Stimulated activated naive CD4-positive, alpha-beta T cell (primary cell): ENCODE measurements at regions not wholly inside any gene's neighbourhood (a gene's known extent, or its start where the extent isn't known, plus 50 kb on each side); places are given as distances from the start of the nearest gene placed in this dataset.
"Not testable (repeated sequence)": the region's sequence is repeated elsewhere in the genome, so short reads cannot be mapped to it uniquely, and the experiment has no call there.

Experiments used
- DNase-seq, 6 experiments: peaks; one replicate each; lab custom pipeline; 2025; lab: John Stamatoyannopoulos, UW

DNA sequence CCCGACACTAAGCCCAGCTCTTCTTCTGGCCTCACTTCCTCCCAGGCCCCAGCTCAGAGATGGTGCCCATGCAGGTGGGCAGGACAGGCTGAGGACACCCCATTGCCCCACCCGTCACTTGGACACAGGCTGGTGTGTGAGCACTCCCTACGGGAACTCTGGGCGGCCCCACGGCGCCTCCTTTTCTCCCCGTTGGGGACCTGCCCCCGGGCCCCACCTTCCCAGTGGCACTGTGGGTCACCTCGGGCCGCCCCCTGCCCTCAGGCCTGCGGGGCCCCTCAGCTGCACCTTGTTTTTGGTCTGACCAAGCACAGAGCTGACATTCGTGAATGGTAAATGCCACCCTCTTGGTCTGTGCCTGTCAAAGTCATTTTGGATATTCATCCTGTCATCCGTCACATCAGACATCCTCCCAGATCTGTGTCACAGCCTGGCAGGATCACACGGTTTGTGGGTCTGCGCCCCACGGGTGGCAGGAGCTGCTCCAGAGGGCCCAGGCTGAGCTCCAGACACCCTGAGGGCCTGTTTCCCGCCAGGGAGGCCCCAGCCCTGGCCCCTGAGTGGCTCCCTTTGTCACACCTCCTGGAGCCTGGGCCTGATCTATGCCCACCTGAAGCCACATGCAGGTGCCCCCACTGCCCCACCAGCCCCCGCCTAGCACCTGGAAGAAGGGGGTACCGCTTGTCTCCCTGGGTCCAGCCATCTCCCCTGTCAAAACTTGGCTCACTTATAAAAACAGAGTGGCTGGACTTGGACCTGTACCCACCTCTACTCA lies 1188.5 kb downstream of the BRD1 start:
- no peak for DNase-seq

DNA sequence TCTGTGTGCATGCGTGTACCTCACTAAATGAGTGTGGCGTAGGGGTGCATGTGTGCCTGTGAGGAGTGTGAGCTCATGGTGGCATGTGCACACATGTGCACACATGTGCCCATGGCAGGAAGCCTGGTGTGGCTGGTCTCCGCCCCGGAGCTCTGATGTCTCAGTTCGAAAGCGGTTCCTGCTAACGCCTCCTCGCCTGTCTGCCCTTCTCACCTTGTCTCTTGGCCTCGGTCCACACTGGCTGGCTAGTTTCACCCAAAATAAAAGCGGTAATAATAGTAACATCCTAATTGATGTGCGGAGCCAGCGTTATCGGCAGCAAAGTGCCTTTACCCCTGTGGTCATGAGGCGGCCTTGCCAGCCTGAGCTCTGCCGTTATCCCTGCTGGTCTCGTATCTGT lies 1190.4 kb downstream of the BRD1 start:
- DNase-seq, result no peak

DNA sequence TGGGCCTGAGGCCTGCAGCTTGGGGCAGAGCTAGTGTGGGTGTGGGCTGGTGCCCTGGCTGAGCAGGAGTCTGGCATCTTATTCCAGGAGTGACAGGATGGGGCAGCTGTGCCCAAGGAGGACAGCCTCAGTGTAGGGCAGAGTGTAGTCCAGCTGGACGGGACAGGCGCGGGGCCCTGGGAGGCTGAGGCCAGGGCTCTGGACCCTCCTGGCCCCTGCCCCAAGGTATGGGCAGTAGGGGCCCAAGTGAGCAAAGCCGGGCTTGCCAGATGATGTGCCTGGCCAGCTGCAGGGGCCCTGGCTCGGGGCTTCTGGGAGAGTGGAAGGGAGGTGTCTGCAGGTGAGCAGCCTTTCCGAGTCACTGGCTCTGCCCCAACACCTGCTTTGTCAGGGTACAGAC lies 1190.9 kb downstream of the BRD1 start:
- no peak for DNase-seq

DNA sequence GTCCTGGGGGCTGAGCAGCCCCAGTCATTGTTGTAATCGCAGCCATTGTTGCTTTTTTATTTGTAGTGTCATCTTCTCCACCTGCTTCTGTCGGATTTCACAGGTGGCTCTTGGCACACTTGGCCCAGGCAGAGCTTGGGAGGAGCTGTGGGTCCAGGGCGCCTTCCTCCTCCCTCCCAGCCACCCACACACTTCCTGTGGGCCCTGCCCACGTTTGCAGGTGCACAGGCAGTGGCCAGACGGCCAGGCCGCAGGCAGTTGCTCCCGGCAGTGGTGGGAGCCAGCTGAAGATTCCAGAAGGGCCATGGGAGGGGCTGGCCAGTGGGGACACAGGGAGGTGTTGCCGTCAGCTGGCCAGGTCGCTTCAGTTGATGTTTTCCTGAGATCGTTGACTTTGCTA lies 1191.9 kb downstream of the BRD1 start:
- DNase-seq, result no peak

DNA sequence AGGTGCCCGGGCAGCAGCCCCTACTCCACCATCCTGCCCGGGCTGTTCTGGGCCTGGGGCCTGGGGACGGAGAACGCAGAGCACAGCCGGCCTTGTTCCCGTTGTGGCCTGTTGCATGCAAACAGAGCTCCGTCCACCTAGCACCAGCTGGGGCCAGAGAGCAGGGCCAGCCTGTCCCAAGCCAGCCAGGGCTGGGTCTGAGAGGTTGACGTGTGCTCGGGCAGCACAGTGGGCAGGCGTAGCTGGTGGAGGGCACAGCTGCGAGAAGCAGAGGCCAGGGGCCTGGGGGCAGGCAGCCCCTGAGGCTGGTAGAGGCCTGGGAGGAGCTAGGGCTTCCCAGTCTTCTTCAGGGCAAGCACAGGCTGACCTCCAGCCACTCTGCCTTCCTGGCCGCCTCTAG lies 1192.6 kb downstream of the BRD1 start:
- no peak for DNase-seq

DNA sequence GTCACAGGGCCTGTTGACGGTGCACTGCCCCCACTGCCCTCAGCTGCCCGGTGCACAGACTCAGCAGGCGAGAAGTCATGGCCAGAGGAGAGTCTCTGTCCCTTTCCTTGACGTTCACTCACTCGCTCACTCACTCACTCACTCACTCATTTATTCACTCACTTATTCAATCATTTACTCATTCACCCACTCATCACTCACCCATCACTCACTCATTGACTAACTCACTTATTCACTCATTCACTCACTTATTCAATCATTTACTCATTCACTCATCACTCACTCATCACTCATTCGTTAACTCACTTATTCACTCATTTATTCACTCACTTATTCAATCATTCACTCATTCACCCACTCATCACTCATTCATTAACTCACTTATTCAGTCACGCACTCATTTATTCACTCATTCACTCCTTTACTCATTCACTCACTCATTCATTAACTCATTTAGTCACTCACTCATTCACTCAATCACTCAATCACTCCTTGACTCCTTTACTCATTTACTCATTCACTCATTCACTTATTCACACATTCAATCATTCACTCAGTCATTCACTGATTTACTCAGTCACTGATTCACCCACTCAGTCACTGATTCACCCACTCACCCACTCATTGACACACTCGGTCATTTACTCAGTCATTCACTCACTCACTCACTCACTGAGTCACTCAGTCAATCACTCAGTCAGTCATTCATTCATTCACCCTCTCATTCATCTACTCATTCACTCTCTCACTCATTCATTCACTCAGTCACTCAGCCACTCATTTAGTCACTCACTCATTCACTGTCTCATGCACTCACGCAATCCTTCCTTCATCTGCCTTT lies 1193.5 kb downstream of the BRD1 start:
- no peak for DNase-seq

DNA sequence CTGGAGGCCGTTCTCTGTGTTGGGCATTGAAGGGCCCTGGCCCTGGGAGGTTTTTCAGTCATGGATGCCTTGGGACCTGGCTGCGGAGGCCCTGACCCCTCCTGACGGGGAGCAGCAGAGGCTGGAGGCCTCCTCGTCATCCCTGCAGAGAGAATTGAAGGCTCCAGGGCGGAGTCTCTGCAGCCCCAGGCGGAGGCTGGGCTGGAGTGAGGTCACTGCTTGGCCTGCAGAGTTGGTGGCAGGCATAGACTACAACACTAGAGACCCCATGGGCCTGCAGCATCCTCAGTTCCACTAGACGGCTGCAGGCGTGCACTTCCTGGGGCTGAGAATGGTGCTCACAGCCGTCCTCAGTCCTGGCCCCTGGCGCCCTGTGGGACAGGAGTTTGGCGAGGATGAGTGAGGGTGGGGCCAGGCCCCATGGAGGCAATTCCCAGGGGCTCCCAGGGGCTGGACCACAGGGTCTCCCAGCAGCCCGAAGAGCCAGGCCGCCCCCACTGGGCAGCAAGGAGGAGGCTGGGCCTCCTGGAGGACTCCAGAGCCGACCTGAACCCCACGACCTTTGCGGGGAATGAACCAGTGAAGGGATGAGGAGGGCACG lies 1194.9 kb downstream of the BRD1 start:
- no peak for DNase-seq

DNA sequence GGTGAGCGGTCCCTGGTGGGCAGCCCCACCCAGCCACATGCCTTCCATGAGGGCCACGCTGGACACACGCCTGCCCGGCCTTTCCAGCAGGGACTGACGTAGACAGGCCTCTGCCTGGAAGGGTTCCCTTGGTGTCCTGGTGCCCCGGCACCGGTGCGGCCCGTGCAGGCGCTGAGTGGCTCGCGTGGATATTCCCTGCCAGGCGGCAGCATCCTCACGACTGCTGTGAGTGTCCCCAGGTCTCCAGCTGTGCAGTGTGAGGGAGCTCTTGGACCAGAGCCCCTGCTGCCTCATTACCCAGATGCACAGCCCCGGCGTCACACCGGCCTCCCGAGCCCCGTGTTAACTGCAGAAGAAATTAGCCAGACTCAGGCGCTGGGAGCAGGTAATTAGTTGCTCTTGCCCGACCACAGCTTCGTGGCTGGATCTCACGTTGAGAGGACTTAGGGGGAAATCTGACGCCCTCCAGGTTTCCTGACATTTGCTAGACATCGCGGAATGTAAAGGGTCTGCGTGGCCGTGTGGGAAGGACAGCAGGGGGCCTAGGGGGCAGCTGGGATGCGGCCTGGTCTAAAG lies 1196.3 kb downstream of the BRD1 start:
- no peak for DNase-seq

DNA sequence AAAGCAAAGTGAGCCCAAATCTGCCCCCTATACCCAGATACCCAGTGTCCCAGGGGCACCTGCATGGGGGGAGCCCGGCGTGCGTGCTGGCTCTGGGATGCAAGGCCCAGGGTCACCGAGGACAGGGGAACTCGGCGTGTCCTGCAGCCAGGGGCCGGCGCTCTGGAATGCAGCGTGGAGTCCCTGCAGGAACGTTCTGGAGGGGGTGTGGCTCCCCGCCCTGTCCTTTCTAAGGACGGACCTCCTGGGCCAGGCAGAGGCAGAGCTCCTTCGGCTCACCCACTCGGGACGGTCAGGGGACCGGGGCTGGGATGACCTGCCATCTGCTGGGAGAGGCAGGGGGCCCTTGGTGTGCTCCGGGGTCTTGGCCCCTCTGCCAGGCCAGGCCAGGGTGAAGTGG lies 1196.8 kb downstream of the BRD1 start:
- no peak for DNase-seq

DNA sequence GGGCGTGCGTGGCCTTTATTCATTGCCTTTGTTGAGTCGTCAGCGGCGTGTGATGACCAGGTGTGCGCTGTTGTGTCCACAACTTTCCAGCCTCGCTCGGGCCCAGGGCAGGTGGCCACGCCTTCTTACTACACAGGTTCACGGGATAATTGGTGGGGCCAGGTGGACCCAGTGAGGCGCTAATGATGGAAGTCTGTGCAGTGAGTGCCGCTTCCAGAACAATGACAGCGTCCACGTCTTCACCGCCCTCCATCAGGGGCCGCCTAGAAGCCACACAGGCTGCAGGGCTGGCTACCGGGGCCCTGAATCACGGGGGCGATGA lies 1197.3 kb downstream of the BRD1 start:
- DNase-seq, result no peak

DNA sequence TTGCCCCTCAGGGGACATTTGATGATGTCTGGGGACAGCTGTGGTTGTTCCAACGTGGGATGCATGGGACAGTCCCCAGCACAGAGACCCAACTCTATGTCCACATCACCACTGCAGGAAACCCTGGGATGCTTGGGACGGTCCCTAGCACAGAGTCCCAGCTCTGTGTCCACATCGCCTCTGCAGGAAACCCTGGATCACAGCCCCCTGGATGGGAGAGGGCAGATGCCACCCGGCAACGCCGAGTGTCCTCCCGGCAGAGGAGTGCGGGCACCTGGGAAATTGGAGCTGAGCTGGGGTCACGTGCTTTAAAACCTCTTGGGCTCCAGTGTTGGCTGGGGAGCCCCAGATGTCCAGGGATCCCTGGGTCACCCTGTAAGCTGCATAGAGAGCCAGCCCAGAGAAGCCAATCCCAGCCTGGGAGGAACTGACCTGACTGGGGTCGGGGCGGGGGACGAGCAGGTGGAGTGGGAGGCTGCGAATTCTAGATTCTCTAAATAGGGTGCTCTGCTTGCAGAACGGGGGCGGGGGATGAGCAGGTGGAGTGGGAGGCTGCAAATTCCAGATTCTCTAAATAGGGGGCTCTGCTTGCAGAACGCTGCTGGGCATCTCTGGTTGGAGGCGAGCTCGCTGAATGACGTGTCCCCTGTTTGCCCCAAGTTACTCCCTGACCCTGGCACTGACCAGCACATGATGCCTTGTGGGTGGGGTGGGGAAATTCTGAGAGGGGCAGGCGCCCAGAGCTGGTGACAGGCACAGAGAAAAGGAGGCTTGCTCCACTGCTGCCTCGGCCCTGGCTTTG lies 1197.8 kb downstream of the BRD1 start:
- DNase-seq, result no peak

DNA sequence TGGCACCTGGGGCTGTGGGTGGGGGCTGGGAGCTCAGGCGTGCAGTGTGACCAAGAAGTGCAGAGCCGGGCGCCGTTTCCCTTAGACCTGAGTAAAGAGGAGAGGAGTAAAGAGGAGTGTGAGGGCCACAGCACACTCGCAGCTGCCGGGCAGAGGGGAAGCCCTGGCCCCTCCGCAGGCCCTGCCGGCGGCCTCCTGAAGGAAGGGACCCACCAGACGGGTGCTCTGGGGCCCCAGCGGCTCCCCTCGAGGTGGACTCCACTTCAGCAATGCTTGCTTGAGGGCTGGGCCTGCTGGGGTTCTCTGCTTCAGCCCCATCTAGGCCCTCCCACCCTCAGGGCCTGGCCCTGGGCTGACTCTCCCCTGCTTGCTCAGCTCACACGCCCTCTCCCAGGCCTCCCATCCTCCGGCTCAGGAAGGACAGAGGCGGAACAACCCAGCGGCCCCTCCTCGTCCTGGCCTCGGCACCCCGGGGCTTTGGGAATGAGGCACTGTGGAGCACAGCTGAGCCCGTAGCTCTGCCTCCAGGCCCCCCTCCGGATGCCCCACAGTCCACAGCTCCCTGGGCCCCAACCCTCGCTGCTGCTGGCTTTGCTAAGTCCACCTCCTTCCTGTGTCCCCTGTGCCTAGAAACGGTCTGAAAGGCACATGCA lies 1198.7 kb downstream of the BRD1 start:
- DNase-seq, result no peak

DNA sequence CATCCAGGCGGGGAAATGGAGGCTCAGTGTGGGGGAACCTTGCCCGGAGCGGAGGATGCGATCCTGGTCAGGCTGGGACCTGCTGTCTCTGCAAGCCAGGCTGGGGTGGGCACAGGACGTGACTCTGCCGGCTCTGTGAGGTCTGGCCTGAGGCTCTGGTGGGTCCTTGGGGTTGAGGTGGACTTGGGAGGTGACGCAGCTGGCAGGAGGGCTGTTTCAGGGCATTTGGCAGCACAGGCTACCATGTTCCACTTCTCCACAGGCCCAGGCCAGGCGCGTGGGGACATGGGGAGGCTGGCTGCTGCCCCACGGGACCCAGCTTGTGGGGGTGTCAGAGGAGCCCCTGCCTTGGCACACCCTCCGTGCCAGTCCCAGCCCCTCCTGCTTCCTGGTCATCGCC lies 1199.7 kb downstream of the BRD1 start:
- DNase-seq, result no peak

DNA sequence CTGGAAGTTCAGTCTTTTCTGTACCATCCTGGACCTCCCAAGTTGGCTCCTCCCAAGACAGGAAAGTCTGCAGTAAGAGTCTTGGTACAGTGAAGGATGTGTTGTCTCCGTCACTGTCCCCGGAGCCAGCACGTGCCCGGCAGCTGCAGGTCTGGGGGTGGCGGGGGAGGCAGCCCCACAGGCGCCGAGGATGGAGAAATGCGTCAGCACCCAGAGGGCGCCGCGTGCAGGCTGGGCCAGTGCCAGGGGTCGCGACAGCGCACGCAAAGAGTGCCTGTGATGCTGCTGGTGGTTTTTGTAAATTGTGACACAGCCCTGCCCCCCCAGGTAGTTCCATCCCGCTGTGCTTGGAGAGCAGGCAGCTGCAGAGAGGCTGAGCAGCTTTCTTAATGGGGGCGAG lies 1200.5 kb downstream of the BRD1 start:
- DNase-seq, result no peak

DNA sequence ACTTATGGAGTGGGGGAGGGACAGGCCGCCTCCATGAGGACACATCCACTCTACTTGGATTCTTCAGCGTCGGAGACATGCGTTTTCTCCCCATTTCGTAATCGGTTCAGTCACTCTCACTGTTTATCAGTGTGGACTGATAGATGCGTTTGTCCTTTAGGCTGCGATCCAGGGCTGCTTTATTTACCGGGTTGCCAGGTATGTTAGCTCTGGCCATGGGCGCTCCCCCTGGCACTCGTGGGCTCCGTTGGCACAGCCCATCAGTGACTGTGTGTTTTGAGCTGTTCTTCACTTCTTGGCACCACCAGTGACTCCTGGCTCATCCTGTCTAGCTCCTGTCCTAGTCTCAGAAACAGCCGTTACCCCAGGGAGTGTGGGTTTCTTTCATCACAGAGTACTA lies 1203.3 kb downstream of the BRD1 start:
- DNase-seq, result no peak

DNA sequence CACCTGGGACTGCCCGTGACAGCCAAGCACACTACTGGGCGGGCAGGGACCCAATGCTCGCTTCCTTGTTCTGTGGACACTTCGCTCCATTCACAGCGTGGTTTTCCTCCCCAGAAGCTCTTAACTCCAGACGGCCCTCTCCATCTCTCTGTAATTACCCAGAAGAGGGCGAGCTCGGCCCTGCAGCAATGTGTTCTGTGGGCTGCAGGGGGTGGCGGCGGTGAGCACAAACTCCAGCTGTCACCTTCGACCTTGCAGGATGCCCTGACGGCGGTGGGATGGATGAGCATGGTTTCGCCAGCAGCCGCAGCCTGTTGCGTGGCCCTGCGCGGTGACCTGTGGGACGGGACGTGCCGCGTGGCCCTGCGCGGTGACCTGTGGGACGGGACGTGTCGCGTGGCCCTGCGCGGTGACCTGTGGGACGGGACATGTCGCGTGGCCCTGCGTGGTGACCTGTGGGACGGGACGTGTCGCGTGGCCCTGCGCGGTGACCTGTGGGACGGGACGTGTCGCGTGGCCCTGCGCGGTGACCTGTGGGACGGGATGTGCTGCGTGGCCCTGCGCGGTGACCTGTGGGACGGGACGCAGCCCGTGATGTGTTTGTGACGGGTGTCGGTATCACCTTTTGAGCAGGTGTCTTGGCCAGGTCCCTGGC lies 1204.7 kb downstream of the BRD1 start:
- no peak for DNase-seq

DNA sequence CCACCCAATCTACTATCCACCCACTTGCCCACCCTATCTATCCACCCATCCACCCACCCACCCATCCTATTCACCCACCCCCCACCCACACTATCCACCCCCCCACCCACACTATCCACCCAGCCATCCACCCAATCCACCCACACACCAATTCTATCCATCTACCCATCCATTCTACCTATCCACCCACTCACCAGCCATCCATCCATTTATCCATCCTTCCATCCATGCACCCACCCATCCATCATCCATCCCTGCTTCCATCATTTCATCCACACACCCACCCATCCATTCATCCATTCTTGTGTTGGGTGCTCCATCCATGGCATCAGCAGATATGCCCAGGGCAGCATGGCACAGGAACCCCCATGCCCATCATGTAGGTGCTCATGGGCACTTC lies 1206.6 kb downstream of the BRD1 start:
- DNase-seq, result no peak

DNA sequence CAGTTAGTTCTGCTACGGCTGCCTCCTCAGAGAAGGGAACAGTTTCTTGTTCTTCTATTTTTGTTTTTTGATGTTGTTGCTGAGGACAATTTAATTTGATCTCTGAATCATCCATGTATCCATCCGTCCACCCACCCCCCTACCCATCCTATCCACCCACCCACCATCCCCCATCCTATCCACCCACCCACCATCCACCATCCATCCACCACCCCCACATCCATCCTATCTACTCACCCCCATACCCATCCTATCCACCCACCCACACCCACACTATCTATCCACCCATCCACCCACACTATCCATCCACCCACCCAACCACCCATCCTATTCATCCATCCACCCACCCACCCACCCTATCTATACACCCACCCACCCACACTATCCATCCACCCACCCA lies 1207.2 kb downstream of the BRD1 start:
- DNase-seq, result not testable (repeated sequence)

DNA sequence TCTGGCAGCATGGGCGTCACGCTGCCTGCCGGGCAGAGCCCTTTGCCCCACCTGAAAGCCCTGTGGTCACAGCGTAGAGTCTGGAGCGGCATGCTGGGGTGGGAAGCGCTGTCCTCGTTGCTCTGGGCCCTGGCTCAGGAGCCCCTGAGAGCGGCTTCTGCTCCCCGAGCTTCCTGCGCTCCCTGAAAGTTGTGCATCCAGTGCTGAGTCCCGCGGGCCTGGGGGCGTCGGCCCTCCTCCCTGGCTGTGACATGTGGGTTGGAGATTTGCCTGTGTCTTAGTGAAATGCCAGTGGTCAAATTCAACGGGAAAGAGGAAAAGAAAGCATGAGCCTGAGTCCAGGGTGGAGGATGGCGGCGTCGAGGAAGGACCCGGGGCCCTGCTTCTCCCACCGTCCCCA lies 1208.0 kb downstream of the BRD1 start:
- DNase-seq, result no peak

DNA sequence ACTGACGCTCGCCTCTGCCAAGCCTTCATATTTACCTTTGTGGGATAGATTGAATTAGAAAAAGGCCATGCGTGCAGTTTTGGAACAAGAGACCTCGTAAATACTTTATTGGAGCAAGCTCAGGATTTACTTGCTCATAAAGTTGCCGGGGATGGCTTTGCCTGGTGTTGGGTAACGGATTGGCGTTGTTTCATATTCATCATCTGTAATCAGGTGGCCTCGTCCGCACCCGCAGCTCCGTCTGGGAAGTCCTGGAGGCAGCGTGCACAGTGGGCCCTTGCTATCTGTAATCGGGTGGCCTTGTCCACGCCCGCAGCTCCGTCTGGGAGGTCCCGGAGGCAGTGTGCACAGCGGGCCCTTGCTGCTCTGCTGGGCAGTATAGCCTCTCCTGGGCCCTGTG lies 1209.3 kb downstream of the BRD1 start:
- DNase-seq, result no peak

DNA sequence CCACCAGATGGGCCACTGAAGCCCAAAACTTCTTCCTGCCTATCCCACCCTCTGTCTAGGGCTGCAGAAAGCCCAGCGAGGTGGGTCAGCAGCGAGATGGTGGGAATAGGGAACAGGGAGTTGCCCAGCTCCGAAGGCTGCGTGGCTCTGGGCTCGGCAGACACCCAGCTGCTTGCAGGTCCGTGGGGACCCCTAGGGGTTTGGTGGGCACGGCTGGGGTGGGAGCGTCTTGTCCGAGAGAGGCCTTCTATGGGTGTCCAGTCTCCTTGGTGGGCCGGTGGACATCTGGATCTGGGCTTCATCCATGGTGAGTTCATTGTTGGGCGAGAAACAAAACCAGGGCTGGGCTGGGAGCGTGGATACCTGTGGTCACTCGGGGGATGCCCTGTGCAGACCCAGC lies 1211.0 kb downstream of the BRD1 start:
- no peak for DNase-seq
